T-helper 17 cell (primary cell): ENCODE measurements at regions not wholly inside any gene's neighbourhood (a gene's known extent, or its start where the extent isn't known, plus 50 kb on each side); places are given as distances from the start of the nearest gene placed in this dataset.
"Not testable (repeated sequence)": the region's sequence is repeated elsewhere in the genome, so short reads cannot be mapped to it uniquely, and the experiment has no call there.

Experiments
- ATAC-seq: fragments of 150-1000 bp; cut with Tn5 transposase; 2 replicates; pipeline ENCODE4 v1.10.0; 2021; ENCODE audit warnings: mild to moderate bottlenecking, moderate library complexity
- DNase-seq, 3 donors: peaks; one replicate each; pipeline versions ENCODE4 v3.0.0 to v3.0.0-alpha.2; 2020 to 2021
- H3K9me3 ChIP-seq: one replicate; pipeline ENCODE4 v1.7.0; 2013; ENCODE audit warnings: low read length, mild to moderate bottlenecking; ENCODE audit not compliant: control insufficient read depth, poor library complexity, severe bottlenecking
- H3K27ac Mint-ChIP-seq: one replicate; pipeline ENCODE4 v1.8.0; 2022; ENCODE audit warnings: mild to moderate bottlenecking, moderate library complexity, mixed read lengths
- H3K27me3 Mint-ChIP-seq: one replicate; pipeline ENCODE4 v1.8.0; 2022; ENCODE audit warnings: mixed read lengths
- H3K36me3 Mint-ChIP-seq: one replicate; pipeline ENCODE4 v1.8.0; 2022; ENCODE audit warnings: low read depth, mixed read lengths
- H3K4me1 Mint-ChIP-seq: one replicate; pipeline ENCODE4 v1.8.0; 2022; ENCODE audit warnings: mild to moderate bottlenecking, mixed read lengths
- H3K4me3 Mint-ChIP-seq: one replicate; pipeline ENCODE4 v1.8.0; 2022; ENCODE audit warnings: mild to moderate bottlenecking, moderate library complexity, mixed read lengths

GRCh38 chr9:19643875-19644274 lies 145.0 kb downstream of the SLC24A2 start:
- Mint-ChIP-seq H3K4me1 (no peaks in the 10 kb centered on the region), H3K36me3 (no peaks in the 10 kb centered on the region), H3K27ac (no peak overlapping the region), H3K4me3 (no peak overlapping the region), H3K27me3 (peaks cover 37% of the 10 kb centered on the region)
- DNase-seq, result no peak
- H3K9me3 ChIP-seq, result no peaks in the 10 kb centered on the region
- no peak for ATAC-seq

GRCh38 chr9:19642256-19642655 lies 146.6 kb downstream of the SLC24A2 start:
- DNase-seq (no peak), ATAC-seq (no peak)
- no peak overlapping the region for H3K4me3 Mint-ChIP-seq
- peaks cover 27% of the 10 kb centered on the region for H3K27me3 Mint-ChIP-seq
- no peak overlapping the region for H3K27ac Mint-ChIP-seq
- no peaks in the 10 kb centered on the region for H3K9me3 ChIP-seq
- no peaks in the 10 kb centered on the region for H3K4me1 Mint-ChIP-seq
- H3K36me3 Mint-ChIP-seq, result no peaks in the 10 kb centered on the region

GRCh38 chr9:19641046-19641445 lies 147.8 kb downstream of the SLC24A2 start:
- ATAC-seq (no peak), DNase-seq (no peak)
- Mint-ChIP-seq H3K36me3 (no peaks in the 10 kb centered on the region), H3K27ac (no peak overlapping the region), H3K4me3 (no peak overlapping the region), H3K27me3 (peaks cover 20% of the 10 kb centered on the region), H3K4me1 (no peaks in the 10 kb centered on the region)
- H3K9me3 ChIP-seq, result no peaks in the 10 kb centered on the region

GRCh38 chr9:19640014-19640413 lies 148.8 kb downstream of the SLC24A2 start:
- DNase-seq (no peak), ATAC-seq (no peak)
- Mint-ChIP-seq H3K36me3 (no peaks in the 10 kb centered on the region), H3K27ac (no peak overlapping the region), H3K4me1 (no peaks in the 10 kb centered on the region), H3K4me3 (no peak overlapping the region), H3K27me3 (peaks cover 15% of the 10 kb centered on the region)
- H3K9me3 ChIP-seq, result no peaks in the 10 kb centered on the region

GRCh38 chr9:19637084-19637483 lies 151.8 kb downstream of the SLC24A2 start:
- Mint-ChIP-seq H3K4me1 (no peaks in the 10 kb centered on the region), H3K36me3 (no peaks in the 10 kb centered on the region), H3K4me3 (no peak overlapping the region), H3K27me3 (peaks cover 13% of the 10 kb centered on the region), H3K27ac (no peak overlapping the region)
- DNase-seq, result no peak
- ATAC-seq, result no peak
- no peaks in the 10 kb centered on the region for H3K9me3 ChIP-seq

GRCh38 chr9:19634881-19635280 lies 154.0 kb downstream of the SLC24A2 start:
- Mint-ChIP-seq H3K27ac (no peak overlapping the region), H3K36me3 (no peaks in the 10 kb centered on the region), H3K27me3 (peaks cover 17% of the 10 kb centered on the region), H3K4me1 (no peaks in the 10 kb centered on the region), H3K4me3 (no peak overlapping the region)
- H3K9me3 ChIP-seq, result no peaks in the 10 kb centered on the region
- DNase-seq (no peak), ATAC-seq (no peak)

- Mint-ChIP-seq H3K27me3 (peaks cover 15% of the 10 kb centered on the region), H3K4me1 (no peaks in the 10 kb centered on the region), H3K4me3 (no peak overlapping the region), H3K36me3 (no peaks in the 10 kb centered on the region), H3K27ac (no peak overlapping the region)
- ATAC-seq, result no peak
- no peak for DNase-seq
- H3K9me3 ChIP-seq, result no peaks in the 10 kb centered on the region
Measured at GRCh38 chr9:19631181-19631580, 157.7 kb downstream of the SLC24A2 start.

GRCh38 chr9:19630760-19631159 lies 158.1 kb downstream of the SLC24A2 start:
- no peaks in the 10 kb centered on the region for H3K9me3 ChIP-seq
- Mint-ChIP-seq H3K27ac (no peak overlapping the region), H3K36me3 (no peaks in the 10 kb centered on the region), H3K4me1 (no peaks in the 10 kb centered on the region), H3K27me3 (peaks cover 15% of the 10 kb centered on the region), H3K4me3 (no peak overlapping the region)
- DNase-seq (no peak), ATAC-seq (no peak)

- no peak for ATAC-seq
- Mint-ChIP-seq H3K4me1 (no peaks in the 10 kb centered on the region), H3K27ac (no peak overlapping the region), H3K27me3 (peaks cover 15% of the 10 kb centered on the region), H3K36me3 (no peaks in the 10 kb centered on the region), H3K4me3 (no peak overlapping the region)
- DNase-seq, result no peak
- H3K9me3 ChIP-seq, result no peaks in the 10 kb centered on the region
Measured at GRCh38 chr9:19629488-19629887, 159.3 kb downstream of the SLC24A2 start.

GRCh38 chr9:19625426-19625825 lies 163.4 kb downstream of the SLC24A2 start:
- not testable (repeated sequence) for H3K4me3 Mint-ChIP-seq, H3K36me3 Mint-ChIP-seq, ATAC-seq, H3K9me3 ChIP-seq, H3K27ac Mint-ChIP-seq, DNase-seq, H3K4me1 Mint-ChIP-seq
- H3K27me3 Mint-ChIP-seq, result peaks cover 19% of the 10 kb centered on the region

- no peaks in the 10 kb centered on the region for H3K9me3 ChIP-seq
- Mint-ChIP-seq H3K27ac (no peak overlapping the region), H3K4me1 (no peaks in the 10 kb centered on the region), H3K4me3 (no peak overlapping the region), H3K36me3 (no peaks in the 10 kb centered on the region), H3K27me3 (peaks cover 22% of the 10 kb centered on the region)
- ATAC-seq, result no peak
- no peak for DNase-seq
Measured at GRCh38 chr9:19624519-19624918, 164.3 kb downstream of the SLC24A2 start.

GRCh38 chr9:19623941-19624340 lies 164.9 kb downstream of the SLC24A2 start:
- no peak overlapping the region for H3K27ac Mint-ChIP-seq
- H3K4me1 Mint-ChIP-seq, result no peaks in the 10 kb centered on the region
- H3K27me3 Mint-ChIP-seq, result peaks cover 26% of the 10 kb centered on the region
- ATAC-seq (no peak), DNase-seq (no peak)
- H3K4me3 Mint-ChIP-seq, result no peak overlapping the region
- no peaks in the 10 kb centered on the region for H3K36me3 Mint-ChIP-seq
- no peaks in the 10 kb centered on the region for H3K9me3 ChIP-seq

- Mint-ChIP-seq H3K36me3 (no peaks in the 10 kb centered on the region), H3K27ac (no peak overlapping the region), H3K4me3 (no peak overlapping the region), H3K4me1 (no peaks in the 10 kb centered on the region), H3K27me3 (peaks cover 35% of the 10 kb centered on the region)
- H3K9me3 ChIP-seq, result no peaks in the 10 kb centered on the region
- ATAC-seq (no peak), DNase-seq (no peak)
Measured at GRCh38 chr9:19620326-19620725, 168.5 kb downstream of the SLC24A2 start.

- ATAC-seq (no peak), DNase-seq (no peak)
- no peaks in the 10 kb centered on the region for H3K36me3 Mint-ChIP-seq
- H3K27ac Mint-ChIP-seq, result no peak overlapping the region
- no peaks in the 10 kb centered on the region for H3K9me3 ChIP-seq
- H3K27me3 Mint-ChIP-seq, result peaks cover 35% of the 10 kb centered on the region
- no peak overlapping the region for H3K4me3 Mint-ChIP-seq
- H3K4me1 Mint-ChIP-seq, result no peaks in the 10 kb centered on the region
Measured at GRCh38 chr9:19619221-19619620, 169.6 kb downstream of the SLC24A2 start.

GRCh38 chr9:19618816-19619215 lies 170.0 kb downstream of the SLC24A2 start:
- H3K27ac Mint-ChIP-seq, result no peak overlapping the region
- DNase-seq (no peak), ATAC-seq (no peak)
- no peak overlapping the region for H3K4me3 Mint-ChIP-seq
- H3K36me3 Mint-ChIP-seq, result no peaks in the 10 kb centered on the region
- no peaks in the 10 kb centered on the region for H3K9me3 ChIP-seq
- H3K4me1 Mint-ChIP-seq, result no peaks in the 10 kb centered on the region
- peaks cover 35% of the 10 kb centered on the region for H3K27me3 Mint-ChIP-seq
